Mucosa of descending colon (tissue), 3 donors: ENCODE measurements at regions not wholly inside any gene's neighbourhood (a gene's known extent, or its start where the extent isn't known, plus 50 kb on each side); places are given as distances from the start of the nearest gene placed in this dataset.

Source experiments
- ATAC-seq: fragments of 200-7000 bp; cut with Tn5 transposase; one replicate; pipeline ENCODE4 v1.9.1; 2020; ENCODE audit warnings: mild to moderate bottlenecking, moderate library complexity
- DNase-seq, 3 donors: peaks; one replicate each; pipeline ENCODE4 v3.0.0-alpha.2; 2020
- H3K36me3 ChIP-seq: fragments of 200-600 bp; one replicate; pipeline ENCODE4 v1.8.0; 2021; ENCODE audit warnings: low read depth, mild to moderate bottlenecking
- H3K4me1 ChIP-seq: fragments of 200-600 bp; one replicate; pipeline ENCODE4 v1.8.0; 2021; ENCODE audit warnings: low read depth, mild to moderate bottlenecking
- H3K4me3 ChIP-seq: fragments of 200-600 bp; one replicate; pipeline ENCODE4 v1.8.0; 2021; ENCODE audit warnings: mild to moderate bottlenecking
- H3K9me3 ChIP-seq: fragments of 200-600 bp; one replicate; pipeline ENCODE4 v1.8.0; 2021; ENCODE audit warnings: mild to moderate bottlenecking
- CTCF ChIP-seq: fragments of 200-600 bp; IDR thresholded peaks from one replicate; pipeline ENCODE4 v1.8.0; 2022; ENCODE audit warnings: antibody characterized with exemption, mild to moderate bottlenecking
- intact Hi-C, 2 donors: fragments of 100-400 bp; cut with DNase I in 1 of 2; cut with micrococcal nuclease in 1 of 2; formaldehyde crosslinking; loops; one replicate each; pipeline versions ENCODE4 v1.11.0 to v1.11.1; 2022; cut with DNase I, micrococcal nuclease
- donor health status: DM: no; HTN: no; CAD: no; lungs with moderate emphysema.
- donor health status: DM: no; HTN: no; CAD: no.
- donor health status: DM: no; HTN: yes; CAD: no.

DNA sequence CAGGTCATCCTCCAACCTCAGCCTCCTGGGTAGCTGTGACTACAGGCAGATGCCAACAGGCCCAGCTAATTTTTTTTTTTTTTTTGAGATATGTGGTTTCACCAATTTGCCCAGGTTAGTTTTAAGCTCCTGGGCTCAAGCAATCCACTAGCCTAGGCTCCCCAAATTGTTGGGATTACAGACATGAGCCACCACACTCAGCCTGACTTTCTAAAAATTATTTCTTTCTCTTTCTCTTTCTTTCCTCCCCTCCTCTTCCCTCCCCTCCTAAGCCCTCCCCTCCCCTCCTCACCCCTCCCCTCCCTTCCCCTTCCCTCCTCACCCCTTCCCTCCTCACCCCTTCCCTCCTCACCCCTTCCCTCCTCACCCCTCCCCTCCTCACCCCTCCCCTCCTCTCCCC, 127.3 kb downstream of the BTBD3 start:
- intact Hi-C loops, result no loop called here
- H3K36me3 ChIP-seq, result no peaks in the 10 kb centered on the region
- TF ChIP-seq CTCF, result no peak
- no peak overlapping the region for H3K4me3 ChIP-seq
- no peaks in the 10 kb centered on the region for H3K4me1 ChIP-seq
- ATAC-seq (no peak), DNase-seq (no peak)
- no peaks in the 10 kb centered on the region for H3K9me3 ChIP-seq

DNA sequence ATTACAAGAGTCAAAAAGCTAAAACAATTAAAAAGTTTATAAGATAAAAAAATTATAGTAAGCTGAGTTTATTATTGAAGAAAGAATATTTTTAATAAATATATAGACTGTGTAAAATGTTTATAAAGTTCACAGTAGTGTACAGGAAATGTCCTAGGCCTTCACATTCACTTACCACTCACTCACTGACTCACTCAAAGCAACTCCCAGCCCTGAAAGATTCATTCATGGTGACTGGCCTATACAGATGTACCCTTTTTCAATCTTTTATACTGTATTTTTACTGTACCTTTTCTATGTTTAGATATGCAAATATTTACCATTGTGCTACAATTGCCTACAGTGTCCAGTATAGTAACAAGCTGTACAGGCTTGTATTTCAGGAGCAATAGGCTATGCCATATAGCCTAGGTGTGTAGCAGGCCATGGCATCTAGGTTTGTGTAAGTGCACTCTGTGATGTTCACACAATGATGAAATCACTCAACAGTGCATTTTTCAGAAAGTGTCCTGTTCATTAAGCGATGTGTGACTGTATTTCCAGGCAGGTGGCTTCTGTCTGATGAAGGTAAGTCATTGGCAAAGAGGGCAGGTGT, 130.2 kb downstream of the BTBD3 start:
- TF ChIP-seq CTCF, result no peak
- DNase-seq, result no peak
- peak; percentile 54 for ATAC-seq
- Histone ChIP-seq H3K4me3 (no peak overlapping the region), H3K9me3 (no peaks in the 10 kb centered on the region), H3K4me1 (no peaks in the 10 kb centered on the region), H3K36me3 (no peaks in the 10 kb centered on the region)
- intact Hi-C loops, result no loop called here

DNA sequence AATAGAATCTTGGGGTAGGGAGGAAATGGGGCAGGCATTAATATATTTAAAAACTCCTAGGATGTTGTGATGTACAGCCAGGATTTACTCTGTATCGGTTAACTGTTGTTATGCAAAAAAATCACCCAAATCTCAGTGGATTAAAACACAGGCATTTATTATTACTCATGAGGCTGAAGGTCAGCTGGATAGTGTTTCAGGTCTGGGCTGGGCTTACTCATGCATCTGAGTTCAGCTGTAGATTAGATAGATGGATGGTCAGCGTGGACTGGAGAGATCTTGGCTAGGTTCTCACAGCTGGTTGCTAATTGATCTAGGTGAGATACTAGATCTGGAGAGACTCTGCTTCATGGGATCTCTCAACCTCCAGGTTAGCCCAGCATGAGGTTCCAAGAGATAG, 131.4 kb downstream of the BTBD3 start:
- Histone ChIP-seq H3K4me1 (no peaks in the 10 kb centered on the region), H3K9me3 (no peaks in the 10 kb centered on the region), H3K4me3 (no peak overlapping the region), H3K36me3 (no peaks in the 10 kb centered on the region)
- DNase-seq (no peak), ATAC-seq (no peak)
- no peak for TF ChIP-seq CTCF
- intact Hi-C loops, result no loop called here

DNA sequence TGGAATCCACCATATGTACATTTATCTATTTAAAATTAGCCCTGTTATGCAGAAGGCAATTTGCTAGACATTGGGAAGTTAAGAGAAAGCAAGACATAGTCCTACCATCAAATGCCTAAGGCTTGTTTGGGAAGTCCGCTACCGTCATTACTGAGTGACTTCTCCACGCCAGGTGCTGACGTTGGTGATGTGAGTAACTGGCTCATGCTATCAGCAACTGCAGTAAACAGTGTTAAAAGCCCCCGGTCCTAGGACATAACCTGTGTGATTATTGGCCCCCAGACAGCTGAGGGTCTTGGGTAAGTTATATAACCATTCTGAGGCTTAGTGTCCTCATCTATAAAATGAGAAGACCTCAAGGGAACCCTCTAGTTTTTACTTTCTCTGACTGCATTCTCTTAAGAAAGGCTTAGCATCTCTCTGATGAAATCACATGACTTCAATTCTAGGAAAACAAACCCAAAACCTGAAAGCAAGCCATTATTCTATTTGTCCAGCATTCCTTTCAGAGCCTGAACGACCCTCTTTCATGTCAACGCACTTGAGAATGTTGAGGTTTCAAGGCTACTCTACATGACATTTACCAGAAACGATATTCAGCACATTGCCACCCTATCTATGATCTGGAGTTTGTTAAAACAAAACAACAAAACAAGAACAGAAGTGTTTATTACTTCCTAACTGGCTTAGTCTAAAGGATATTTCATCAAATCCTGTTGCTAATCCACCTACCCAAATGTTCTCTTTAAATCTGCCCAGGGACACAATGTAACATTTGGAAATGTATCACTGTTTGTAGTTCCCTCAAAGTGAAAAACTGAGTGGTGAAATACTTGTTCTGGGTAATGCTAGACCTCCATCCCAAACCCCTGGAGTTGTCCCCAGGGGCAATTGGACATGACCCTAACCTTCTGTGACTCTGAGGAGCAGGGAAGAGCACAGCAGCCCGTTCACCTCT, 133.8 kb downstream of the BTBD3 start:
- ATAC-seq, result no peak
- Histone ChIP-seq H3K36me3 (no peaks in the 10 kb centered on the region), H3K4me3 (no peak overlapping the region), H3K9me3 (no peaks in the 10 kb centered on the region), H3K4me1 (no peaks in the 10 kb centered on the region)
- intact Hi-C loops, result no loop called here
- no peak for TF ChIP-seq CTCF
- DNase-seq, result no peak

DNA sequence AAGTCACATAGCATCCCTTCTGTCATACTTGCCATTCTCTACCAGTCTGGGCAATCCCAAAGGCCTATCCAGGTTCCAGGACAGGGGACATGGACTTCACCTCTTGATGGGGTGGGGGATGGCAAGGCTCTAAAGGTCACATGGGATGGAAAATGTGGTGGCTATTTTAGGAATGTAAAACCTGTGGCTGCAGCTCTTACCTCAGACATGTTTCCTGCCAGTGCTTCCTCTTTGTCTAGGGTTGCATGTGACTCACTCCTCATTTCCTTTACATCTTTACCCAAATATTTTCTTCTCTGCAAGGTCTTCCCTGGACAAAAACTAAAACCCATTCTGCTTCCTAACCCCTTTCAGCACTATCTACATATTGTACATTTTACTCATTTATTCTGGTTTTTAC, 135.7 kb downstream of the BTBD3 start:
- peak; percentile 19 for ATAC-seq
- DNase-seq, result no peak
- intact Hi-C loops, result no loop called here
- H3K4me3 ChIP-seq, result no peak overlapping the region
- H3K36me3 ChIP-seq, result no peaks in the 10 kb centered on the region
- TF ChIP-seq CTCF, result no peak
- H3K9me3 ChIP-seq, result no peaks in the 10 kb centered on the region
- H3K4me1 ChIP-seq, result no peaks in the 10 kb centered on the region
